ENCODE measurements at regions not wholly inside any gene's neighbourhood (a gene's known extent, or its start where the extent isn't known, plus 50 kb on each side); places are given as distances from the start of the nearest gene placed in this dataset.

- H3K27me3 ChIP-seq = no peaks in the 10 kb centered on the region
- H3K36me3 ChIP-seq = no peaks in the 10 kb centered on the region
- no peak overlapping the region for H3K4me3 ChIP-seq
- no peak overlapping the region for H3K27ac ChIP-seq
- peak in 1 of 2 donors; percentile 35 for DNase-seq (ENCODE audit: low read depth in 1 of 2, low spot score in 1 of 2)
- H3K4me1 ChIP-seq (ENCODE audit: low read depth) = no peaks in the 10 kb centered on the region
- H3K9me3 ChIP-seq (ENCODE audit: low read depth) = no peaks in the 10 kb centered on the region
- no peak for TF ChIP-seq CTCF (IDR thresholded peaks at IDR 0.05; ENCODE audit: low read depth, low read length)
These were observed 128.3 kb downstream of the KLF5 start for GRCh38 chr13:73187106-73187505.

- no peaks in the 10 kb centered on the region for H3K4me1 ChIP-seq (ENCODE audit: low read depth)
- H3K27me3 ChIP-seq = no peaks in the 10 kb centered on the region
- no peaks in the 10 kb centered on the region for H3K36me3 ChIP-seq
- H3K27ac ChIP-seq = no peak overlapping the region
- TF ChIP-seq CTCF (IDR thresholded peaks at IDR 0.05; ENCODE audit: low read depth, low read length) = no peak
- H3K9me3 ChIP-seq (ENCODE audit: low read depth) = no peaks in the 10 kb centered on the region
- DNase-seq (ENCODE audit: low read depth in 1 of 2, low spot score in 1 of 2) = no peak
- no peak overlapping the region for H3K4me3 ChIP-seq
These were observed 121.0 kb downstream of the KLF5 start for GRCh38 chr13:73179650-73180274.

- DNase-seq (ENCODE audit: low read depth in 1 of 2, low spot score in 1 of 2) = no peak
- Histone ChIP-seq H3K36me3 (no peaks in the 10 kb centered on the region), H3K27me3 (no peaks in the 10 kb centered on the region), H3K27ac (no peak overlapping the region), H3K4me3 (no peak overlapping the region), H3K9me3 (ENCODE audit: low read depth) (no peaks in the 10 kb centered on the region), H3K4me1 (ENCODE audit: low read depth) (no peaks in the 10 kb centered on the region)
- TF ChIP-seq CTCF (IDR thresholded peaks at IDR 0.05; ENCODE audit: low read depth, low read length) = no peak
These were observed 119.2 kb downstream of the KLF5 start for GRCh38 chr13:73177916-73178565.

- Histone ChIP-seq H3K27me3 (no peaks in the 10 kb centered on the region), H3K27ac (no peak overlapping the region), H3K9me3 (ENCODE audit: low read depth) (no peaks in the 10 kb centered on the region), H3K4me3 (no peak overlapping the region), H3K36me3 (no peaks in the 10 kb centered on the region), H3K4me1 (ENCODE audit: low read depth) (no peaks in the 10 kb centered on the region)
- no peak for TF ChIP-seq CTCF (IDR thresholded peaks at IDR 0.05; ENCODE audit: low read depth, low read length)
- DNase-seq (ENCODE audit: low read depth in 1 of 2, low spot score in 1 of 2) = no peak
These were observed 118.2 kb downstream of the KLF5 start for GRCh38 chr13:73177017-73177416.

- no peak for TF ChIP-seq CTCF (IDR thresholded peaks at IDR 0.05; ENCODE audit: low read depth, low read length)
- H3K4me1 ChIP-seq (ENCODE audit: low read depth) = no peaks in the 10 kb centered on the region
- no peaks in the 10 kb centered on the region for H3K27me3 ChIP-seq
- H3K27ac ChIP-seq = no peak overlapping the region
- H3K9me3 ChIP-seq (ENCODE audit: low read depth) = no peaks in the 10 kb centered on the region
- H3K4me3 ChIP-seq = no peak overlapping the region
- H3K36me3 ChIP-seq = no peaks in the 10 kb centered on the region
- no peak for DNase-seq (ENCODE audit: low read depth in 1 of 2, low spot score in 1 of 2)
These were observed 115.8 kb downstream of the KLF5 start for GRCh38 chr13:73174521-73175010.

Measured in cardiac muscle cell (in vitro differentiated cells and primary cell).